Mesendoderm (in vitro differentiated cells): ENCODE measurements at regions not wholly inside any gene's neighbourhood (a gene's known extent, or its start where the extent isn't known, plus 50 kb on each side); places are given as distances from the start of the nearest gene placed in this dataset.

Experiments
- DNase-seq: peaks from one replicate; pipeline ENCODE4 v3.0.0; 2013
- H2AK5ac ChIP-seq: 2 replicates; pipeline ENCODE4 v1.6.1; 2013; ENCODE audit warnings: low read length, inconsistent platforms
- H2BK120ac ChIP-seq: 2 replicates; pipeline ENCODE4 v1.6.1; 2013; ENCODE audit warnings: low read depth, mild to moderate bottlenecking, low read length, moderate library complexity, mixed read lengths
- H2BK15ac ChIP-seq: replicated peaks from 2 replicates; pipeline ENCODE4 v1.6.1; 2013; ENCODE audit warnings: low read depth, mild to moderate bottlenecking, moderate library complexity
- H2BK5ac ChIP-seq: 2 replicates; pipeline ENCODE4 v1.6.1; 2013; ENCODE audit warnings: low read length, inconsistent platforms
- H3K18ac ChIP-seq: 2 replicates; pipeline ENCODE4 v1.6.1; 2013; ENCODE audit warnings: mild to moderate bottlenecking, low read length, mixed read lengths
- H3K23ac ChIP-seq: one replicate; pipeline ENCODE4 v1.6.1; 2013; ENCODE audit warnings: low read length
- H3K27ac ChIP-seq: 2 replicates; pipeline ENCODE4 v1.5.1; 2013; ENCODE audit warnings: low read depth, mild to moderate bottlenecking, inconsistent platforms, low read length, moderate library complexity
- H3K27me3 ChIP-seq: 2 replicates; pipeline ENCODE4 v1.6.1; 2013; ENCODE audit warnings: low read length, control low read depth, mild to moderate bottlenecking, inconsistent platforms; ENCODE audit not compliant: insufficient read depth, poor library complexity
- H3K36me3 ChIP-seq: 2 replicates; pipeline ENCODE4 v1.6.1; 2013; ENCODE audit warnings: low read length, inconsistent platforms; ENCODE audit not compliant: control insufficient read depth, insufficient read depth
- H3K4ac ChIP-seq: one replicate; pipeline ENCODE4 v1.6.1; 2013; ENCODE audit warnings: low read depth, mild to moderate bottlenecking, low read length, moderate library complexity
- H3K4me1 ChIP-seq: 2 replicates; pipeline ENCODE4 v1.6.1; 2013; ENCODE audit warnings: low read depth, low read length, inconsistent platforms; ENCODE audit not compliant: control insufficient read depth
- H3K4me2 ChIP-seq: 2 replicates; pipeline ENCODE4 v1.6.1; 2013; ENCODE audit warnings: low read length
- H3K4me3 ChIP-seq: 2 replicates; pipeline ENCODE4 v1.5.1; 2013; ENCODE audit warnings: mild to moderate bottlenecking, low read length
- H3K56ac ChIP-seq: one replicate; pipeline ENCODE4 v1.6.1; 2013; ENCODE audit warnings: low read length
- H3K79me1 ChIP-seq: 2 replicates; pipeline ENCODE4 v1.6.1; 2013; ENCODE audit warnings: low read length, inconsistent platforms
- H3K79me2 ChIP-seq: 2 replicates; pipeline ENCODE4 v1.6.1; 2013; ENCODE audit warnings: mild to moderate bottlenecking, low read length; ENCODE audit not compliant: control insufficient read depth, insufficient read depth
- H3K9ac ChIP-seq: 2 replicates; pipeline ENCODE4 v1.6.1; 2013; ENCODE audit warnings: low read length, inconsistent platforms
- H4K5ac ChIP-seq: one replicate; pipeline ENCODE4 v1.6.1; 2013; ENCODE audit warnings: low read length
- H4K8ac ChIP-seq: one replicate; pipeline ENCODE4 v1.6.1; 2013; ENCODE audit warnings: low read depth, mild to moderate bottlenecking, control low read depth, low read length, moderate library complexity
- WGBS: extraction: QIAGEN DNeasy Blood & Tissue Kit; methylation state at CpG from one replicate; pipeline ENCODE4 v1.1.7; 2013; ENCODE audit warnings: low lambda C conversion rate, missing lambda C conversion rate; ENCODE audit not compliant: insufficient coverage; ENCODE audit errors: extremely low coverage; 5-methylcytosine and 5-hydroxymethylcytosine counted together

- no peak overlapping the region for H3K4me2 ChIP-seq
- H3K36me3 ChIP-seq: no peaks in the 10 kb centered on the region
- no peak overlapping the region for H3K18ac ChIP-seq
- H3K23ac ChIP-seq: no peak overlapping the region
- no peak overlapping the region for H3K4ac ChIP-seq
- no peak overlapping the region for H2BK5ac ChIP-seq
- H3K79me2 ChIP-seq: no peaks in the 10 kb centered on the region
- H3K27ac ChIP-seq: no peak overlapping the region
- H3K4me3 ChIP-seq: no peak overlapping the region
- H2BK15ac ChIP-seq: no peak overlapping the region
- no peak overlapping the region for H3K56ac ChIP-seq
- H2AK5ac ChIP-seq: no peak overlapping the region
- H4K8ac ChIP-seq: no peak overlapping the region
- H4K5ac ChIP-seq: no peak overlapping the region
- H3K27me3 ChIP-seq: no peaks in the 10 kb centered on the region
- no peaks in the 10 kb centered on the region for H3K79me1 ChIP-seq
- no peak overlapping the region for H3K9ac ChIP-seq
- H3K4me1 ChIP-seq: no peaks in the 10 kb centered on the region
- DNase-seq: no peak
- no peak overlapping the region for H2BK120ac ChIP-seq
Measured at GRCh38 chr15:35647303-35647702, 101.3 kb upstream of the DPH6 start.

DNA sequence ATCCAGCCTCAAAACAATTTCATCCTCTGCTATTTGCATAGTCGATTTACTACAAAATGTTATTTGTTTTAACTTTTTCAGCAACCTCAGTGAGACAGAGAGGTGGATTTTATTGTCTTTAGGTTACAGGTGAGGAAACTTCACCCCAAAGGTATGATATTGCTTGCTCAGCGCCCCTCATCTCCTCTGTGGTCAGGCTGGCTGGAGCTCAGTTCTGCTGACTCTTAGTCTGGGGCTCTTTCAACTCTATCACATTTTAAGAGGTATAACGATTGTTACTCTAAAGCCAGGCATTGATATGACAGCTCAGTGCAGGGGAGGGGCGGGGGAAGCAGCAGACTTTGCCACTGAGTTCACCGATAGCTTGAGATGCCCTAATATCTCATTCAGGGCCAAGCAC lies 103.0 kb upstream of the DPH6 start:
- no peak overlapping the region for H3K4me2 ChIP-seq
- no peak overlapping the region for H2BK15ac ChIP-seq
- no peak overlapping the region for H3K4me3 ChIP-seq
- H3K79me2 ChIP-seq: no peaks in the 10 kb centered on the region
- no peaks in the 10 kb centered on the region for H3K79me1 ChIP-seq
- no peaks in the 10 kb centered on the region for H3K4me1 ChIP-seq
- H2AK5ac ChIP-seq: no peak overlapping the region
- no peak overlapping the region for H3K9ac ChIP-seq
- no peak overlapping the region for H3K56ac ChIP-seq
- no peaks in the 10 kb centered on the region for H3K36me3 ChIP-seq
- no peak overlapping the region for H3K27ac ChIP-seq
- DNase-seq: no peak
- no peak overlapping the region for H3K4ac ChIP-seq
- H4K8ac ChIP-seq: no peak overlapping the region
- WGBS: no CpG with 5 or more reads among the region's 5 CpGs
- H2BK5ac ChIP-seq: no peak overlapping the region
- H3K27me3 ChIP-seq: no peaks in the 10 kb centered on the region
- H3K18ac ChIP-seq: no peak overlapping the region
- H4K5ac ChIP-seq: no peak overlapping the region
- no peak overlapping the region for H3K23ac ChIP-seq
- no peak overlapping the region for H2BK120ac ChIP-seq

DNA sequence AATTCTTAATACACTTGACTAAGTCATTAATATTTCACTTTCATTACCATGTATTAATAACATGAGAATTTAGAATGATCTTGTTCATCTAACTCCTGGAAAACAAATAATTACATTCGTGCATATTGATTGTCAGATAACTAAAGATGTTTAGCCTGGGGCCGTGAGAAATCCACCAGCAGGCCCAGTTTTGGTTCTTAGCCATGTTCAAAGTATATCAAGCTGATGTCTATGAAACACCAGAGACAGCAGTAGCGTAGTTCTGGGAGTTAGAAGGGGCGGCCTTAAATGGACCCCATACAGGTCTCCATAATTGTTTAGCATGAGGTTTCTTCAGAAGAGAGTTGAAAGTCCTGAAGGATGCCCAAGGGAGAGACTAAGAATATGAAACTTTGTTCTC lies 103.6 kb upstream of the DPH6 start:
- Histone ChIP-seq H3K4me3 (no peak overlapping the region), H3K56ac (no peak overlapping the region), H4K5ac (no peak overlapping the region), H3K18ac (no peak overlapping the region), H3K23ac (no peak overlapping the region), H3K4ac (no peak overlapping the region), H2AK5ac (no peak overlapping the region), H2BK120ac (no peak overlapping the region), H3K36me3 (no peaks in the 10 kb centered on the region), H3K79me1 (no peaks in the 10 kb centered on the region), H2BK5ac (no peak overlapping the region), H2BK15ac (no peak overlapping the region), H3K79me2 (no peaks in the 10 kb centered on the region), H3K9ac (no peak overlapping the region), H4K8ac (no peak overlapping the region), H3K4me1 (no peaks in the 10 kb centered on the region), H3K4me2 (no peak overlapping the region), H3K27me3 (no peaks in the 10 kb centered on the region), H3K27ac (no peak overlapping the region)
- WGBS: no CpG with 5 or more reads among the region's 4 CpGs
- DNase-seq: no peak

DNA sequence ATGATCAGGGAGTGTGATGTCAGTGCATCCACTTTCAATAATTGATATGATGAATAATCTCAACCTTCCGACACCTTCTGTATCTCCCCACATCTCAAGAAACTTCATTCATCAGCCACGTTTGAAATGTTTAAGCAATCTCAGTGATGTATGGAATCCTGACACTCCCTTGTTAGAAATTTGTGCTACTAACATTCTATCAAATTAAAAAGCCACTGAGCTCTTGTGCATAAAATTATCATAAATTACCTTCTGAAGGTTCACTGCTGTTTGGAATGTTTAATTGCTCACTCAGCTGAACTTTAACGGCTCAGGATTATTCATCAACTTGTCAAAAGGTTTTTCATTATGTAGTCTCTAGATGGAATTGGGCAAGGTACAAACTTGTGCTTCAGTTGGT lies 108.4 kb upstream of the DPH6 start:
- no peak overlapping the region for H3K18ac ChIP-seq
- no peak overlapping the region for H4K5ac ChIP-seq
- H3K36me3 ChIP-seq: no peaks in the 10 kb centered on the region
- H3K4me1 ChIP-seq: no peaks in the 10 kb centered on the region
- no peak overlapping the region for H3K9ac ChIP-seq
- no peak overlapping the region for H2AK5ac ChIP-seq
- H3K56ac ChIP-seq: no peak overlapping the region
- H3K4me2 ChIP-seq: no peak overlapping the region
- H3K23ac ChIP-seq: no peak overlapping the region
- no peaks in the 10 kb centered on the region for H3K79me1 ChIP-seq
- H3K27me3 ChIP-seq: no peaks in the 10 kb centered on the region
- H2BK15ac ChIP-seq: no peak overlapping the region
- no peak overlapping the region for H3K4ac ChIP-seq
- H3K27ac ChIP-seq: no peak overlapping the region
- H2BK120ac ChIP-seq: no peak overlapping the region
- no CpG with 5 or more reads among the region's 3 CpGs for WGBS
- H2BK5ac ChIP-seq: no peak overlapping the region
- no peak overlapping the region for H4K8ac ChIP-seq
- no peaks in the 10 kb centered on the region for H3K79me2 ChIP-seq
- no peak overlapping the region for H3K4me3 ChIP-seq
- DNase-seq: no peak

DNA sequence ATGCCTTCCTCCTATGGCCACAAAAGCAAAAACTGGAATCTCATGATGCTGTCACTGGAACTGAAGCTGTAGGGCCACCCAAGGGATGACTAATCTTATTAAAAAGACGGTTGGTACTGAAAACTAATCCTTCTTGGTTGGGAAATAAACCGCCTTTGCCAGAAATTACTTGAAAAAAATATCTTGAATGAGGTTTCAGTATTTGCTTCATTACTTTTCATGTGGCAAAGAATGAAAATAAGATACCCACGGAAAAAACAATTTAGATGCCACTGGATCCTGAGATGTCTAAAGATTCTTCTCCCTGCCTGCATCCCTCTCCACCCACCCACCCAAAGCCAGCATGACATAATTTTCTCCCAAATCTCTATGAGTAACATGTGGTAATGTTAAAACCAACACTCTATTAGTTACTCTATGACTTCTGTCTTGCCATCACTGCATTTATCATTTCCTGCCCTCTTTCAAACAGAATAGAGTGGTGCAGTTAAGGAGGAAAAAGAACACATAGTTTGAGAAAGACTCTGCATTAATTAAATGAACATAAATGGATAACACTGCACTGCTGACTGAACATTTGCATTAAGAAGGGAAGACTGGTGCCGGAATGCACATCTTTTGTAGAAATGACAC lies 111.8 kb upstream of the DPH6 start:
- H3K4me1 ChIP-seq: no peaks in the 10 kb centered on the region
- WGBS: no CpG with 5 or more reads among the region's 4 CpGs
- no peak overlapping the region for H3K27ac ChIP-seq
- H3K9ac ChIP-seq: no peak overlapping the region
- H3K36me3 ChIP-seq: no peaks in the 10 kb centered on the region
- no peak overlapping the region for H2BK120ac ChIP-seq
- no peak for DNase-seq
- H3K79me1 ChIP-seq: no peaks in the 10 kb centered on the region
- H3K4me2 ChIP-seq: no peak overlapping the region
- no peak overlapping the region for H4K5ac ChIP-seq
- H3K27me3 ChIP-seq: no peaks in the 10 kb centered on the region
- no peak overlapping the region for H4K8ac ChIP-seq
- no peak overlapping the region for H3K56ac ChIP-seq
- H3K79me2 ChIP-seq: no peaks in the 10 kb centered on the region
- H3K23ac ChIP-seq: no peak overlapping the region
- no peak overlapping the region for H3K18ac ChIP-seq
- H3K4ac ChIP-seq: no peak overlapping the region
- no peak overlapping the region for H2BK15ac ChIP-seq
- no peak overlapping the region for H3K4me3 ChIP-seq
- no peak overlapping the region for H2BK5ac ChIP-seq
- H2AK5ac ChIP-seq: no peak overlapping the region

GRCh38 chr15:35663956-35664355 lies 118.0 kb upstream of the DPH6 start:
- Histone ChIP-seq H3K27ac (no peak overlapping the region), H2AK5ac (no peak overlapping the region), H2BK120ac (no peak overlapping the region), H3K79me1 (no peaks in the 10 kb centered on the region), H3K27me3 (no peaks in the 10 kb centered on the region), H3K4me3 (no peak overlapping the region), H3K4ac (no peak overlapping the region), H2BK15ac (no peak overlapping the region), H3K56ac (no peak overlapping the region), H3K4me2 (no peak overlapping the region), H2BK5ac (no peak overlapping the region), H3K9ac (no peak overlapping the region), H4K5ac (no peak overlapping the region), H4K8ac (no peak overlapping the region), H3K23ac (no peak overlapping the region), H3K36me3 (no peaks in the 10 kb centered on the region), H3K79me2 (no peaks in the 10 kb centered on the region), H3K4me1 (peaks cover 3% of the 10 kb centered on the region), H3K18ac (no peak overlapping the region)
- DNase-seq: no peak
- WGBS: no CpG with 5 or more reads among the region's 2 CpGs
